Endodermal cell (in vitro differentiated cells): ENCODE measurements at regions not wholly inside any gene's neighbourhood (a gene's known extent, or its start where the extent isn't known, plus 50 kb on each side); places are given as distances from the start of the nearest gene placed in this dataset.

Experiments used
- DNase-seq: peaks from one replicate; pipeline ENCODE4 v3.0.0-alpha.2; 2017
- H3K27ac ChIP-seq: 2 replicates; pipeline ENCODE4 v1.5.1; 2013; ENCODE audit warnings: mild to moderate bottlenecking, low read depth, low read length, moderate library complexity
- H3K27me3 ChIP-seq: 2 replicates; pipeline ENCODE4 v1.6.1; 2013; ENCODE audit warnings: mild to moderate bottlenecking, low read length, moderate library complexity; ENCODE audit not compliant: insufficient read depth, control insufficient read depth, poor library complexity, severe bottlenecking
- H3K36me3 ChIP-seq: 2 replicates; pipeline ENCODE4 v1.7.0; 2013; ENCODE audit warnings: mild to moderate bottlenecking, low read length, moderate library complexity; ENCODE audit not compliant: control insufficient read depth, insufficient read depth
- H3K4me1 ChIP-seq: one replicate; pipeline ENCODE4 v1.7.0; 2013; ENCODE audit warnings: low read length; ENCODE audit not compliant: control insufficient read depth, insufficient read depth
- H3K4me3 ChIP-seq: 2 replicates; pipeline ENCODE4 v1.5.1; 2013; ENCODE audit warnings: mild to moderate bottlenecking, low read length, moderate library complexity
- H3K9ac ChIP-seq: 2 replicates; pipeline ENCODE4 v1.6.1; 2013; ENCODE audit warnings: mild to moderate bottlenecking, low read length, moderate library complexity; ENCODE audit not compliant: poor library complexity, severe bottlenecking; ENCODE audit errors: extremely low read depth
- H3K9me3 ChIP-seq: 2 replicates; pipeline ENCODE4 v1.6.1; 2013; ENCODE audit warnings: mild to moderate bottlenecking, low read length, moderate library complexity; ENCODE audit not compliant: control insufficient read depth
- H3K27ac Mint-ChIP-seq: 2 replicates; pipeline ENCODE4 v1.8.0; 2020; ENCODE audit warnings: mixed read lengths
- H3K27me3 Mint-ChIP-seq: 2 replicates; pipeline ENCODE4 v1.8.0; 2021; ENCODE audit warnings: mild to moderate bottlenecking, mixed read lengths; ENCODE audit not compliant: insufficient read depth
- H3K36me3 Mint-ChIP-seq: 2 replicates; pipeline ENCODE4 v1.8.0; 2020; ENCODE audit warnings: low read depth, mixed read lengths
- H3K4me1 Mint-ChIP-seq: 2 replicates; pipeline ENCODE4 v1.8.0; 2020; ENCODE audit warnings: mixed read lengths
- H3K4me3 Mint-ChIP-seq: 2 replicates; pipeline ENCODE4 v1.8.0; 2020; ENCODE audit warnings: mild to moderate bottlenecking, moderate library complexity, mixed read lengths
- H3K9me3 Mint-ChIP-seq: 2 replicates; pipeline ENCODE4 v1.8.0; 2020; ENCODE audit warnings: mild to moderate bottlenecking, mixed read lengths
- CTCF ChIP-seq: fragments of 200-600 bp; sonication (generic); conservative IDR thresholded peaks from 2 replicates; pipeline ENCODE4 v1.5.0; 2021; ENCODE audit warnings: antibody characterized with exemption, mild to moderate bottlenecking
- WGBS, 2 experiments: methylation state at CpG; one replicate each; pipeline versions ENCODE4 v1.1.5 to v1.1.7; 2013; ENCODE audit warnings: missing lambda C conversion rate in 2 of 2, mixed read lengths in 1 of 2; ENCODE audit not compliant: insufficient coverage in 1 of 2, insufficient read length in 1 of 2; 5-methylcytosine and 5-hydroxymethylcytosine counted together

- no peak for TF ChIP-seq CTCF
- Histone ChIP-seq H3K27me3 (no peaks in the 10 kb centered on the region), H3K4me1 (peaks cover 4% of the 10 kb centered on the region), H3K4me3 (no peak overlapping the region), H3K9ac (no peak overlapping the region), H3K9me3 (no peaks in the 10 kb centered on the region), H3K27ac (no peak overlapping the region), H3K36me3 (no peaks in the 10 kb centered on the region)
- DNase-seq: no peak
- Mint-ChIP-seq H3K4me1 (peaks cover 2% of the 10 kb centered on the region), H3K27me3 (no peaks in the 10 kb centered on the region), H3K9me3 (peaks cover 19% of the 10 kb centered on the region), H3K36me3 (peaks cover 3% of the 10 kb centered on the region), H3K4me3 (no peak overlapping the region), H3K27ac (no peak overlapping the region)
- WGBS, 2 experiments: 68 to 94% methylated on average over 3 to 4 of the region's 4 CpGs
Measured at GRCh38 chr2:220334871-220335590, 707.6 kb downstream of the SLC4A3 start.

GRCh38 chr2:220335591-220335915, 708.1 kb downstream of the SLC4A3 start:
- no peak for TF ChIP-seq CTCF
- H3K9me3 ChIP-seq: no peaks in the 10 kb centered on the region
- WGBS, 2 experiments: 90 to 91% methylated on average over 4 of the region's 4 CpGs
- H3K27ac ChIP-seq: no peak overlapping the region
- H3K36me3 ChIP-seq: no peaks in the 10 kb centered on the region
- Mint-ChIP-seq H3K4me1 (peaks cover 2% of the 10 kb centered on the region), H3K27me3 (no peaks in the 10 kb centered on the region), H3K4me3 (no peak overlapping the region), H3K27ac (no peak overlapping the region), H3K9me3 (peaks cover 14% of the 10 kb centered on the region), H3K36me3 (peaks cover under 1% of the 10 kb centered on the region)
- no peak overlapping the region for H3K4me3 ChIP-seq
- no peak for DNase-seq
- H3K9ac ChIP-seq: no peak overlapping the region
- no peaks in the 10 kb centered on the region for H3K27me3 ChIP-seq
- H3K4me1 ChIP-seq: peaks cover 4% of the 10 kb centered on the region

GRCh38 chr2:220336771-220337170, 709.3 kb downstream of the SLC4A3 start:
- Mint-ChIP-seq H3K4me3 (no peak overlapping the region), H3K36me3 (no peaks in the 10 kb centered on the region), H3K27me3 (no peaks in the 10 kb centered on the region), H3K4me1 (peaks cover 5% of the 10 kb centered on the region), H3K9me3 (peaks cover 7% of the 10 kb centered on the region), H3K27ac (no peak overlapping the region)
- no peaks in the 10 kb centered on the region for H3K27me3 ChIP-seq
- no peak overlapping the region for H3K27ac ChIP-seq
- TF ChIP-seq CTCF: no peak
- H3K9ac ChIP-seq: no peak overlapping the region
- no peaks in the 10 kb centered on the region for H3K36me3 ChIP-seq
- no peak overlapping the region for H3K4me3 ChIP-seq
- DNase-seq: no peak
- H3K4me1 ChIP-seq: peaks cover 4% of the 10 kb centered on the region
- 81 to 91% methylated on average over 2 of the region's 2 CpGs for WGBS, 2 experiments
- H3K9me3 ChIP-seq: no peaks in the 10 kb centered on the region
